Endodermal cell (in vitro differentiated cells): ENCODE measurements at regions not wholly inside any gene's neighbourhood (a gene's known extent, or its start where the extent isn't known, plus 50 kb on each side); places are given as distances from the start of the nearest gene placed in this dataset.

ENCODE experiments used
- DNase-seq: peaks from one replicate; pipeline ENCODE4 v3.0.0-alpha.2; 2017
- H3K27ac ChIP-seq: 2 replicates; pipeline ENCODE4 v1.5.1; 2013; ENCODE audit warnings: mild to moderate bottlenecking, low read depth, low read length, moderate library complexity
- H3K27me3 ChIP-seq: 2 replicates; pipeline ENCODE4 v1.6.1; 2013; ENCODE audit warnings: mild to moderate bottlenecking, low read length, moderate library complexity; ENCODE audit not compliant: insufficient read depth, control insufficient read depth, poor library complexity, severe bottlenecking
- H3K36me3 ChIP-seq: 2 replicates; pipeline ENCODE4 v1.7.0; 2013; ENCODE audit warnings: mild to moderate bottlenecking, low read length, moderate library complexity; ENCODE audit not compliant: control insufficient read depth, insufficient read depth
- H3K4me1 ChIP-seq: one replicate; pipeline ENCODE4 v1.7.0; 2013; ENCODE audit warnings: low read length; ENCODE audit not compliant: control insufficient read depth, insufficient read depth
- H3K4me3 ChIP-seq: 2 replicates; pipeline ENCODE4 v1.5.1; 2013; ENCODE audit warnings: mild to moderate bottlenecking, low read length, moderate library complexity
- H3K9ac ChIP-seq: 2 replicates; pipeline ENCODE4 v1.6.1; 2013; ENCODE audit warnings: mild to moderate bottlenecking, low read length, moderate library complexity; ENCODE audit not compliant: poor library complexity, severe bottlenecking; ENCODE audit errors: extremely low read depth
- H3K9me3 ChIP-seq: 2 replicates; pipeline ENCODE4 v1.6.1; 2013; ENCODE audit warnings: mild to moderate bottlenecking, low read length, moderate library complexity; ENCODE audit not compliant: control insufficient read depth
- H3K27ac Mint-ChIP-seq: 2 replicates; pipeline ENCODE4 v1.8.0; 2020; ENCODE audit warnings: mixed read lengths
- H3K27me3 Mint-ChIP-seq: 2 replicates; pipeline ENCODE4 v1.8.0; 2021; ENCODE audit warnings: mild to moderate bottlenecking, mixed read lengths; ENCODE audit not compliant: insufficient read depth
- H3K36me3 Mint-ChIP-seq: 2 replicates; pipeline ENCODE4 v1.8.0; 2020; ENCODE audit warnings: low read depth, mixed read lengths
- H3K4me1 Mint-ChIP-seq: 2 replicates; pipeline ENCODE4 v1.8.0; 2020; ENCODE audit warnings: mixed read lengths
- H3K4me3 Mint-ChIP-seq: 2 replicates; pipeline ENCODE4 v1.8.0; 2020; ENCODE audit warnings: mild to moderate bottlenecking, moderate library complexity, mixed read lengths
- H3K9me3 Mint-ChIP-seq: 2 replicates; pipeline ENCODE4 v1.8.0; 2020; ENCODE audit warnings: mild to moderate bottlenecking, mixed read lengths
- CTCF ChIP-seq: fragments of 200-600 bp; sonication (generic); conservative IDR thresholded peaks from 2 replicates; pipeline ENCODE4 v1.5.0; 2021; ENCODE audit warnings: antibody characterized with exemption, mild to moderate bottlenecking
- WGBS, 2 experiments: methylation state at CpG; one replicate each; pipeline versions ENCODE4 v1.1.5 to v1.1.7; 2013; ENCODE audit warnings: missing lambda C conversion rate in 2 of 2, mixed read lengths in 1 of 2; ENCODE audit not compliant: insufficient coverage in 1 of 2, insufficient read length in 1 of 2; 5-methylcytosine and 5-hydroxymethylcytosine counted together

GRCh38 chr18:77544792-77545191 lies 295.1 kb downstream of the GALR1 start:
- Histone ChIP-seq H3K4me3 (no peak overlapping the region), H3K36me3 (no peaks in the 10 kb centered on the region), H3K27me3 (no peaks in the 10 kb centered on the region), H3K9me3 (no peaks in the 10 kb centered on the region), H3K27ac (no peak overlapping the region), H3K4me1 (no peaks in the 10 kb centered on the region), H3K9ac (no peak overlapping the region)
- Mint-ChIP-seq H3K9me3 (peaks cover 5% of the 10 kb centered on the region), H3K27me3 (no peaks in the 10 kb centered on the region), H3K27ac (no peak overlapping the region), H3K4me1 (no peaks in the 10 kb centered on the region), H3K4me3 (no peak overlapping the region), H3K36me3 (peaks cover 5% of the 10 kb centered on the region)
- WGBS, 2 experiments = 87 to 89% methylated on average over 3 to 6 of the region's 6 CpGs
- DNase-seq = no peak
- no peak for TF ChIP-seq CTCF

GRCh38 chr18:77547757-77548156 lies 298.1 kb downstream of the GALR1 start:
- Histone ChIP-seq H3K27ac (no peak overlapping the region), H3K9me3 (no peaks in the 10 kb centered on the region), H3K9ac (no peak overlapping the region), H3K4me3 (no peak overlapping the region), H3K4me1 (no peaks in the 10 kb centered on the region), H3K36me3 (no peaks in the 10 kb centered on the region), H3K27me3 (no peaks in the 10 kb centered on the region)
- Mint-ChIP-seq H3K27ac (no peak overlapping the region), H3K27me3 (no peaks in the 10 kb centered on the region), H3K4me3 (no peak overlapping the region), H3K9me3 (peaks cover 4% of the 10 kb centered on the region), H3K4me1 (no peaks in the 10 kb centered on the region), H3K36me3 (peaks cover 2% of the 10 kb centered on the region)
- WGBS, 2 experiments = 83 to 90% methylated on average over 2 to 5 of the region's 5 CpGs
- DNase-seq = no peak
- no peak for TF ChIP-seq CTCF

- H3K4me3 Mint-ChIP-seq = no peak overlapping the region
- H3K36me3 Mint-ChIP-seq = no peaks in the 10 kb centered on the region
- WGBS, 2 experiments = 87 to 90% methylated on average over 5 to 8 of the region's 8 CpGs
- no peaks in the 10 kb centered on the region for H3K27me3 ChIP-seq
- no peak overlapping the region for H3K4me3 ChIP-seq
- no peaks in the 10 kb centered on the region for H3K9me3 ChIP-seq
- H3K36me3 ChIP-seq = no peaks in the 10 kb centered on the region
- H3K27me3 Mint-ChIP-seq = no peaks in the 10 kb centered on the region
- no peak overlapping the region for H3K27ac Mint-ChIP-seq
- no peaks in the 10 kb centered on the region for H3K4me1 Mint-ChIP-seq
- no peak for TF ChIP-seq CTCF
- peaks cover 2% of the 10 kb centered on the region for H3K9me3 Mint-ChIP-seq
- no peaks in the 10 kb centered on the region for H3K4me1 ChIP-seq
- no peak overlapping the region for H3K9ac ChIP-seq
- no peak overlapping the region for H3K27ac ChIP-seq
- DNase-seq = no peak
Measured at GRCh38 chr18:77548790-77549420, 299.3 kb downstream of the GALR1 start.
